ENCODE measurements at regions not wholly inside any gene's neighbourhood (a gene's known extent, or its start where the extent isn't known, plus 50 kb on each side); places are given as distances from the start of the nearest gene placed in this dataset.

GRCh38 chr12:118633071-118633470 lies 256.7 kb downstream of the SUDS3 start:
- H3K4me1 ChIP-seq, result no peaks in the 10 kb centered on the region
- H3K36me3 ChIP-seq, result no peaks in the 10 kb centered on the region
- H3K27ac ChIP-seq, result no peak overlapping the region
- no peaks in the 10 kb centered on the region for H3K27me3 ChIP-seq
- no peak for DNase-seq
- intact Hi-C loops (cut with DNase I; ENCODE audit: low total_unique reads), result no loop called here
- H3K4me3 ChIP-seq, result no peak overlapping the region
- no peaks in the 10 kb centered on the region for H3K9me3 ChIP-seq
- TF ChIP-seq CTCF (IDR thresholded peaks at IDR 0.05), result no peak
- no peak for TF ChIP-seq POLR2A (IDR thresholded peaks at IDR 0.05)

- no peak overlapping the region for H3K27ac ChIP-seq
- no peaks in the 10 kb centered on the region for H3K4me1 ChIP-seq
- H3K9me3 ChIP-seq, result no peaks in the 10 kb centered on the region
- H3K27me3 ChIP-seq, result no peaks in the 10 kb centered on the region
- TF ChIP-seq CTCF (IDR thresholded peaks at IDR 0.05) (no peak), POLR2A (IDR thresholded peaks at IDR 0.05) (no peak)
- H3K36me3 ChIP-seq, result no peaks in the 10 kb centered on the region
- no peak overlapping the region for H3K4me3 ChIP-seq
- intact Hi-C loops (cut with DNase I; ENCODE audit: low total_unique reads), result no loop called here
- no peak for DNase-seq
These were observed 258.9 kb downstream of the SUDS3 start for GRCh38 chr12:118635276-118635675.

- Histone ChIP-seq H3K4me1 (no peaks in the 10 kb centered on the region), H3K36me3 (no peaks in the 10 kb centered on the region), H3K27ac (no peak overlapping the region), H3K4me3 (no peak overlapping the region), H3K9me3 (no peaks in the 10 kb centered on the region), H3K27me3 (no peaks in the 10 kb centered on the region)
- intact Hi-C loops (cut with DNase I; ENCODE audit: low total_unique reads), result no loop called here
- TF ChIP-seq POLR2A (IDR thresholded peaks at IDR 0.05), result no peak
- no peak for TF ChIP-seq CTCF (IDR thresholded peaks at IDR 0.05)
- DNase-seq, result no peak
These were observed 261.5 kb downstream of the SUDS3 start for GRCh38 chr12:118637767-118638370.

DNA sequence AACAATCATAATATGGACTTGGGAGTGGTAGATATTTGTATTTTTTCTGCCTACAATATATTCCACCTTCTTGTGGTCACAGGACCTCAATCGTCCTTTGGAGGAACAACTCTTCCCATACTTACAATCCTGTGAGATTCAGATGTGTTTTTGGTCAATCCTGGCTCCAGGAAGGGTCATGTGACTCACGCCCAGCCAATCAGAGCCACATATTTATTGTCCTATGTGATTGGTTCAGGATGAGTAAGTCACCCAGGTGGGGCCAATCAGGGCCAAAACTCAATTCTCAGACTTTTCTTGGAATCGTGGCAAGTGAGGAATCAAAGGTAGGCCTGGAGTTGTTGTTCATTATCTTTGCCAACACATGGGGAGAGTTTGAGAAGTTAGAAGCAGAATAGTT lies 264.9 kb downstream of the SUDS3 start:
- H3K27me3 ChIP-seq, result no peaks in the 10 kb centered on the region
- no peak for DNase-seq

DNA sequence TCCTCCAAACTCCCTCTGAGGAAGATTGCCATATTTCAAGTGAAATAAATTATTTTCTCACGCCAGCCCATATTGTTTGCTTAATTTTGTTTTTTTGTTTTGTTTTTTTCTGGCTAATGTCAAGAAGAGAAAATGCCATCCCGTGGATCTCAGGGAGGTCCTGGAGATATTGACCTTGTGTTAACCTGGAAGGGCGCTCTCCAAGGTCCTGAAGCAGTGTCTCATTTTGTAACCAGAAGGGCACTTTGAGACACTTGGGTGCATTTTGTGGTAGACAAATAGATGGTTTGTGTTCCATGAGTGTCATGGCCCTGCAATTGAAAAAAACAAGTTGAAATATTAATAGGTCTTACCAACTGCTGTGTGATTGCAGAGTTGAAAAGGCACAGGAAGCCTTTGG lies 268.9 kb downstream of the SUDS3 start:
- Histone ChIP-seq H3K4me1 (no peaks in the 10 kb centered on the region), H3K27ac (no peak overlapping the region), H3K27me3 (no peaks in the 10 kb centered on the region), H3K9me3 (no peaks in the 10 kb centered on the region), H3K36me3 (no peaks in the 10 kb centered on the region), H3K4me3 (no peak overlapping the region)
- intact Hi-C loops (cut with DNase I; ENCODE audit: low total_unique reads), result no loop called here
- DNase-seq, result no peak
- TF ChIP-seq POLR2A (IDR thresholded peaks at IDR 0.05) (no peak), CTCF (IDR thresholded peaks at IDR 0.05) (no peak)

More for the DNA sequence above, 264.9 kb downstream of the SUDS3 start:
- H3K27ac ChIP-seq, result no peak overlapping the region
- no peaks in the 10 kb centered on the region for H3K4me1 ChIP-seq
- intact Hi-C loops (cut with DNase I; ENCODE audit: low total_unique reads), result no loop called here
- H3K4me3 ChIP-seq, result no peak overlapping the region
- TF ChIP-seq CTCF (IDR thresholded peaks at IDR 0.05) (no peak), POLR2A (IDR thresholded peaks at IDR 0.05) (no peak)
- H3K9me3 ChIP-seq, result no peaks in the 10 kb centered on the region
- no peaks in the 10 kb centered on the region for H3K36me3 ChIP-seq

Measured in uterus (tissue), 3 donors.